DMS53 treated with DMSO at 0.1 percent for 48 hours (cell line): ENCODE measurements at regions not wholly inside any gene's neighbourhood (a gene's known extent, or its start where the extent isn't known, plus 50 kb on each side); places are given as distances from the start of the nearest gene placed in this dataset.

Experiments
- DNase-seq: peaks from one replicate; lab custom pipeline; 2025; ENCODE audit not compliant: unreplicated experiment; lab: John Stamatoyannopoulos, UW

GRCh38 chr2:9681427-9681817 lies 50.6 kb upstream of the YWHAQ start:
- DNase-seq, result no peak

GRCh38 chr2:9685637-9686036 lies 54.8 kb upstream of the YWHAQ start:
- no peak for DNase-seq

GRCh38 chr2:9686061-9686460 lies 55.3 kb upstream of the YWHAQ start:
- no peak for DNase-seq

- DNase-seq, result no peak
Observed at GRCh38 chr2:9690252-9690651, 59.5 kb upstream of the YWHAQ start.

- DNase-seq, result no peak
Observed at GRCh38 chr2:9690716-9691498, 60.1 kb upstream of the YWHAQ start.

GRCh38 chr2:9692456-9693195 lies 61.8 kb upstream of the YWHAQ start:
- no peak for DNase-seq

- DNase-seq, result no peak
Observed at GRCh38 chr2:9693196-9693491, 62.3 kb upstream of the YWHAQ start.

- DNase-seq, result no peak
Observed at GRCh38 chr2:9693646-9694045, 62.8 kb upstream of the YWHAQ start.

- DNase-seq, result no peak
Observed at GRCh38 chr2:9694661-9695234, 64.0 kb upstream of the YWHAQ start.

- no peak for DNase-seq
Observed at GRCh38 chr2:9695941-9696340, 65.1 kb upstream of the YWHAQ start.

GRCh38 chr2:9696731-9697130 lies 65.9 kb upstream of the YWHAQ start:
- no peak for DNase-seq

- no peak for DNase-seq
Observed at GRCh38 chr2:9697909-9698308, 67.1 kb upstream of the YWHAQ start.

- DNase-seq, result no peak
Observed at GRCh38 chr2:9699139-9700108, 68.6 kb upstream of the YWHAQ start.

- no peak for DNase-seq
Observed at GRCh38 chr2:9700109-9700495, 69.3 kb upstream of the YWHAQ start.

GRCh38 chr2:9702604-9703084 lies 71.8 kb upstream of the YWHAQ start:
- no peak for DNase-seq

- no peak for DNase-seq
Observed at GRCh38 chr2:9703085-9703678, 72.4 kb upstream of the YWHAQ start.

- DNase-seq, result no peak
Observed at GRCh38 chr2:9703701-9704221, 73.0 kb upstream of the YWHAQ start.

- no peak for DNase-seq
Observed at GRCh38 chr2:9704600-9704999, 73.8 kb upstream of the YWHAQ start.

GRCh38 chr2:9705196-9705595 lies 74.4 kb upstream of the YWHAQ start:
- DNase-seq, result no peak

GRCh38 chr2:9707008-9707407 lies 76.2 kb upstream of the YWHAQ start:
- no peak for DNase-seq
